ENCODE measurements at regions not wholly inside any gene's neighbourhood (a gene's known extent, or its start where the extent isn't known, plus 50 kb on each side); places are given as distances from the start of the nearest gene placed in this dataset.

- TF ChIP-seq CTCF (IDR thresholded peaks at IDR 0.05) (no peak), POLR2A (IDR thresholded peaks at IDR 0.05) (no peak)
These were observed 321.7 kb downstream of the FIGN start for GRCh38 chr2:163414121-163414520.
